ENCODE measurements at regions not wholly inside any gene's neighbourhood (a gene's known extent, or its start where the extent isn't known, plus 50 kb on each side); places are given as distances from the start of the nearest gene placed in this dataset.

DNA sequence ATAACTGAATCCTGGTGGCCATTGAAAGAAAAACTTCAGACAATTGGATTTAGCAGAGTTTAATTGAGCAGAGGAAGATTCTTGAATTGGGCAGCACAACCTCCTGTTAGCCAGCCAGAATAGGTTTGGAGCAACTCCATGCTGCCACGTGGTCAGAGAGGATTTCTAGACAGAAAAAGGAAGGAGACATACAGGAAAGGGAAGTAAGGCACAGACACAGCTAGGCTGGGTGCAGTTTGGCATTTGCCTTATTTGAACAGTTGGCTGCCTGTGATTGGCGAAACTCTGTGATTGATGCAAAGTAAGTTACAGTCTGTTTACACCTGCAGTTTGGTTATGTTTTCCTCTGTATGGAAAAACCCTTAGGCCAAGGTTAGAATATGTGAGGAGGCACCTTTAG is 85.8 kb upstream of the SPATA13 start:
- DNase-seq (ENCODE audit: extremely low spot score in 2 of 2) = peak in 1 of 2 donors; percentile 5
- TF ChIP-seq, protein P1, sequence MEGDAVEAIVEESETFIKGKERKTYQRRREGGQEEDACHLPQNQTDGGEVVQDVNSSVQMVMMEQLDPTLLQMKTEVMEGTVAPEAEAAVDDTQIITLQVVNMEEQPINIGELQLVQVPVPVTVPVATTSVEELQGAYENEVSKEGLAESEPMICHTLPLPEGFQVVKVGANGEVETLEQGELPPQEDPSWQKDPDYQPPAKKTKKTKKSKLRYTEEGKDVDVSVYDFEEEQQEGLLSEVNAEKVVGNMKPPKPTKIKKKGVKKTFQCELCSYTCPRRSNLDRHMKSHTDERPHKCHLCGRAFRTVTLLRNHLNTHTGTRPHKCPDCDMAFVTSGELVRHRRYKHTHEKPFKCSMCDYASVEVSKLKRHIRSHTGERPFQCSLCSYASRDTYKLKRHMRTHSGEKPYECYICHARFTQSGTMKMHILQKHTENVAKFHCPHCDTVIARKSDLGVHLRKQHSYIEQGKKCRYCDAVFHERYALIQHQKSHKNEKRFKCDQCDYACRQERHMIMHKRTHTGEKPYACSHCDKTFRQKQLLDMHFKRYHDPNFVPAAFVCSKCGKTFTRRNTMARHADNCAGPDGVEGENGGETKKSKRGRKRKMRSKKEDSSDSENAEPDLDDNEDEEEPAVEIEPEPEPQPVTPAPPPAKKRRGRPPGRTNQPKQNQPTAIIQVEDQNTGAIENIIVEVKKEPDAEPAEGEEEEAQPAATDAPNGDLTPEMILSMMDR (IDR thresholded peaks at IDR 0.05) = no peak
- TF ChIP-seq POLR2A (IDR thresholded peaks at IDR 0.05) (no peak), POLR2AphosphoS5 (IDR thresholded peaks at IDR 0.05; ENCODE audit: insufficient read depth in 1 of 2, low read depth in 1 of 2) (no peak)
- H3K4me1 ChIP-seq = peaks cover 6% of the 10 kb centered on the region

DNA sequence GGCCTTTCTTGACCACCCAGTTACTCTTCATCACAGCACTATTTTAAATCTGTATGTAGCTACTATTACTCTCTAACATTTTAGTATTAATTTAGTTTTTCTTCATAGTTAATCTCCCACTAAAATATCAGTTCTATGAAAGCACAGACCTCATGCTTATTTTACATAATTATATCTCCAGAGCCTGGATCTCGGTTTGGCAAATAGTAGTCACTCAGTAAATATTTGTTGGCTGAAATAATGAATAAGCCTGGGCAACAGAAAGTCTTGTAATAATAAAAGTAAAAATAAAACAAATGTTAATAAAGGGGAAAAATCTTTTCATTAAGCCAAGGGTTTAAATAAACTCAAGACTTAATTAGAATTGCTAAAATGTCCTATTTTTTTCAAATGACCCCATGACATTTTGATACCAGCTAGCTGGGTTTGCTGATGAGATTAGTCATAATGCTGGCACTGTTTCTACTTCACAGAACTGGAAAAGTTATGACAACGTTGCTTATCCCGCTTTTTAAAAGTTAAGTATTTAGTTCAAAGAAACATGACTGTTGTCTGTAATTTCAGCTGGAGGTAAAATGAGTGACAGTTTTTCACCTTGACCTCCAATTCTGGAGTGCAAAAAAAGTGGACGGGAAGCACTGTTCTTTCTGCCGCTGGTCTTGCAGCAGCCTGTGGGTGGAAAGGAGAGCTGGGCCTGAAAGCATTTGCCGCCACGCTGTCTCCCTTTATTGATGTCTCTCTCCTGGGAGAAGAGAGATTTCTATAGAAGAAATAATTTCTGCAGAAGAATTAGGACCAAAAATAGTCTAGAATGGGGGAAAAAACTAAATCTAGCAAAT is 85.2 kb upstream of the SPATA13 start:
- TF ChIP-seq, protein P1 (IDR thresholded peaks at IDR 0.05) = no peak
- Histone ChIP-seq H3K36me3 (no peaks in the 10 kb centered on the region), H3K4me3 (no peak overlapping the region), H3K27me3 (no peaks in the 10 kb centered on the region), H3K4me1 (peaks cover 6% of the 10 kb centered on the region), H3K9me3 (no peaks in the 10 kb centered on the region), H3K27ac (no peak overlapping the region)
- peak in 1 of 2 donors; percentile 16 for DNase-seq (ENCODE audit: extremely low spot score in 2 of 2)
- intact Hi-C loops (cut with DNase I) = no loop called here

More for the DNA sequence above, 85.8 kb upstream of the SPATA13 start:
- no peaks in the 10 kb centered on the region for H3K9me3 ChIP-seq
- no peaks in the 10 kb centered on the region for H3K36me3 ChIP-seq
- H3K27me3 ChIP-seq = no peaks in the 10 kb centered on the region
- intact Hi-C loops (cut with DNase I) = no loop called here
- H3K27ac ChIP-seq = no peak overlapping the region
- H3K4me3 ChIP-seq = no peak overlapping the region

DNA sequence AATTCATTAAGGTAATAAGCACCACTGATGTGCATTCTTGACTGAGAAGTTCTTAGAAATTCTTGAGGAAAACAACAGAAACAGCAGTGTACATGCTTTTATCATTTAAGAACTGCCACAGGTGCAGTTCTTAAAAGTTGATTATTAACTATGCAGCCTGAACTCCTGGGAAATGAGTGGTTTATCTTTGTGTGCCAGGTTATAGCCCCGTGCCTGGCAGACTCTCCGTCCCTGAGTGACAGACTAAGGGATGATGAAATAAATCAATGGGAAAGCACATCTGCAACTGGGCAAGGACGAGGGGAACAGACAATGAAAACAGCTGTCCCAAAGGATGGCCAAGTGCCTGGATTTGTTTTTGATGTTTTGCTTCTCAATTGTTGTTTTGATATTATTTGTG is 84.4 kb upstream of the SPATA13 start:
- Histone ChIP-seq H3K4me1 (peaks cover 6% of the 10 kb centered on the region), H3K4me3 (no peak overlapping the region), H3K36me3 (no peaks in the 10 kb centered on the region), H3K27ac (no peak overlapping the region), H3K27me3 (no peaks in the 10 kb centered on the region), H3K9me3 (no peaks in the 10 kb centered on the region)
- intact Hi-C loops (cut with DNase I) = no loop called here
- DNase-seq (ENCODE audit: extremely low spot score in 2 of 2) = no peak
- no peak for TF ChIP-seq POLR2A (IDR thresholded peaks at IDR 0.05)
- no peak for TF ChIP-seq POLR2AphosphoS5 (IDR thresholded peaks at IDR 0.05; ENCODE audit: insufficient read depth in 1 of 2, low read depth in 1 of 2)
- TF ChIP-seq, protein P1 (IDR thresholded peaks at IDR 0.05) = no peak

DNA sequence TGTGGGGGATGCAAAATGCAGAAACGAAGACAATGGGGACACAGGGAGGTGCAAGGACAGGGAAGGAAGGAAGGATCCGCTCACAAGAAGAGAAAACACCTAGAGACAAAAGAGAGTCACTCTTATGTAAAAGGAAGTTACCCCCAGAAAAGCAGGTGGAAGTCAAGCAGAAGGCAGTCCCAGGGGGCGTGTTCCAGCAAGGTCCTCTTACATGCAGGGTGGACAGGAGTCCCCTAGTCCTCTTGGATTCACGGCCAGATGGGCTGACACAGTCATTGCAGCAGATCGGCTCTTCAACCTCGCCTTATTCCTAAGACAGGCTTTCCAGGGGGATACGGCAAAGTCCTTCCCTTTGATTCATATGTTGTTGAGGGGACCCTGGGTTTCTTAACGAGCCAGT is 83.9 kb upstream of the SPATA13 start:
- no peak overlapping the region for H3K4me3 ChIP-seq
- TF ChIP-seq POLR2AphosphoS5 (IDR thresholded peaks at IDR 0.05; ENCODE audit: insufficient read depth in 1 of 2, low read depth in 1 of 2) (no peak), POLR2A (IDR thresholded peaks at IDR 0.05) (no peak)
- TF ChIP-seq, protein P1 (IDR thresholded peaks at IDR 0.05) = no peak
- peak in 1 of 2 donors; percentile 67 for DNase-seq (ENCODE audit: extremely low spot score in 2 of 2)
- no peaks in the 10 kb centered on the region for H3K27me3 ChIP-seq
- H3K27ac ChIP-seq = no peak overlapping the region
- H3K9me3 ChIP-seq = no peaks in the 10 kb centered on the region
- H3K4me1 ChIP-seq = peaks cover 6% of the 10 kb centered on the region
- intact Hi-C loops (cut with DNase I) = no loop called here
- no peaks in the 10 kb centered on the region for H3K36me3 ChIP-seq

DNA sequence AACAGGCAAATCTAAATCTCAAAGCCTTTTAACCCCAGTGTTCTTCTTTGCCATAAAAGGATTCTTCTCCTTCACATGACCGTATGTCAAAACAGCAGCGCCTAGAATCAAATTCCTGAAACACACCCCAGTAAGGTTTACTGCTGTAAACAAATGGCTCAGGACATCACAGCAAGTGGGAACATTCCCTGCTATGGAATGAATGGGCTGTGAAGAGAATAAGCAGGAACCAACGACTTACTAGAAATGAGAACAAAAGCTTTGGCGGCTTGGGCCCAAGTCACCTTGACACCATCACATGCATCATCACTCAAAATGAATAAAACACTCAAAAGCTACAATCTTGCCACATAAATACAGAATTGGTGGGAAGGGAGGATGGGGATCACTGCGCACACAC is 80.4 kb upstream of the SPATA13 start:
- no peak overlapping the region for H3K27ac ChIP-seq
- H3K4me1 ChIP-seq = peaks cover 6% of the 10 kb centered on the region
- no peak overlapping the region for H3K4me3 ChIP-seq
- H3K27me3 ChIP-seq = no peaks in the 10 kb centered on the region
- no peak for DNase-seq (ENCODE audit: extremely low spot score in 2 of 2)
- no peaks in the 10 kb centered on the region for H3K9me3 ChIP-seq
- TF ChIP-seq POLR2AphosphoS5 (IDR thresholded peaks at IDR 0.05; ENCODE audit: insufficient read depth in 1 of 2, low read depth in 1 of 2) (no peak), POLR2A (IDR thresholded peaks at IDR 0.05) (no peak)
- TF ChIP-seq, protein P1 (IDR thresholded peaks at IDR 0.05) = no peak
- intact Hi-C loops (cut with DNase I) = no loop called here
- no peaks in the 10 kb centered on the region for H3K36me3 ChIP-seq
